ENCODE measurements at regions not wholly inside any gene's neighbourhood (a gene's known extent, or its start where the extent isn't known, plus 50 kb on each side); places are given as distances from the start of the nearest gene placed in this dataset.
A peak's percentile ranks its signal among the peaks of the same experiment; 100 is the strongest.

GRCh38 chr16:79298894-79299799 lies 301.4 kb downstream of the MAF start:
- no peak for TF ChIP-seq CTCF (IDR thresholded peaks at IDR 0.05)
- no peak overlapping the region for H3K4me3 ChIP-seq (ENCODE audit: low read depth, low read length)
- H3K9me3 ChIP-seq (ENCODE audit: control insufficient read depth, low read length) = no peaks in the 10 kb centered on the region
- no peak overlapping the region for H3K9ac ChIP-seq
- H3K36me3 ChIP-seq (ENCODE audit: control insufficient read depth, insufficient read depth, low read length) = no peaks in the 10 kb centered on the region
- H3K79me2 ChIP-seq = no peaks in the 10 kb centered on the region
- H2AFZ ChIP-seq = no peak overlapping the region
- H3K4me2 ChIP-seq (ENCODE audit: low read length) = no peak overlapping the region
- peaks cover 38% of the 10 kb centered on the region for H3K4me1 ChIP-seq
- H3K27me3 ChIP-seq (ENCODE audit: control insufficient read depth, insufficient read depth, low read length) = no peaks in the 10 kb centered on the region
- no peak overlapping the region for H3K27ac ChIP-seq

GRCh38 chr16:79298476-79298875 lies 302.1 kb downstream of the MAF start:
- H3K4me3 ChIP-seq (ENCODE audit: low read depth, low read length) = no peak overlapping the region
- peak overlapping the region; percentile 44 for H3K27ac ChIP-seq
- no peaks in the 10 kb centered on the region for H3K79me2 ChIP-seq
- peak overlapping the region; percentile 58 for H2AFZ ChIP-seq
- no peak overlapping the region for H3K9ac ChIP-seq
- H3K4me1 ChIP-seq = peaks cover 43% of the 10 kb centered on the region
- no peak for TF ChIP-seq CTCF (IDR thresholded peaks at IDR 0.05)
- no peaks in the 10 kb centered on the region for H3K9me3 ChIP-seq (ENCODE audit: control insufficient read depth, low read length)
- H3K36me3 ChIP-seq (ENCODE audit: control insufficient read depth, insufficient read depth, low read length) = no peaks in the 10 kb centered on the region
- no peaks in the 10 kb centered on the region for H3K27me3 ChIP-seq (ENCODE audit: control insufficient read depth, insufficient read depth, low read length)
- no peak overlapping the region for H3K4me2 ChIP-seq (ENCODE audit: low read length)

- Histone ChIP-seq H3K9me3 (ENCODE audit: control insufficient read depth, low read length) (no peaks in the 10 kb centered on the region), H3K4me3 (ENCODE audit: low read depth, low read length) (no peak overlapping the region), H2AFZ (peak overlapping the region; percentile 58), H3K27me3 (ENCODE audit: control insufficient read depth, insufficient read depth, low read length) (no peaks in the 10 kb centered on the region), H3K4me1 (peaks cover 50% of the 10 kb centered on the region), H3K79me2 (no peaks in the 10 kb centered on the region), H3K9ac (no peak overlapping the region), H3K4me2 (ENCODE audit: low read length) (no peak overlapping the region), H3K36me3 (ENCODE audit: control insufficient read depth, insufficient read depth, low read length) (no peaks in the 10 kb centered on the region), H3K27ac (peak overlapping the region; percentile 44)
- TF ChIP-seq CTCF (IDR thresholded peaks at IDR 0.05) = no peak
Measured at GRCh38 chr16:79297805-79298204, 302.7 kb downstream of the MAF start.

- Histone ChIP-seq H3K79me2 (no peaks in the 10 kb centered on the region), H3K27ac (no peak overlapping the region), H3K4me2 (ENCODE audit: low read length) (no peak overlapping the region), H3K4me3 (ENCODE audit: low read depth, low read length) (no peak overlapping the region), H2AFZ (no peak overlapping the region), H3K9ac (no peak overlapping the region), H3K4me1 (peaks cover 55% of the 10 kb centered on the region), H3K9me3 (ENCODE audit: control insufficient read depth, low read length) (no peaks in the 10 kb centered on the region), H3K36me3 (ENCODE audit: control insufficient read depth, insufficient read depth, low read length) (no peaks in the 10 kb centered on the region), H3K27me3 (ENCODE audit: control insufficient read depth, insufficient read depth, low read length) (no peaks in the 10 kb centered on the region)
- no peak for TF ChIP-seq CTCF (IDR thresholded peaks at IDR 0.05)
Measured at GRCh38 chr16:79297296-79297695, 303.2 kb downstream of the MAF start.

- no peak overlapping the region for H3K4me3 ChIP-seq (ENCODE audit: low read depth, low read length)
- H3K27me3 ChIP-seq (ENCODE audit: control insufficient read depth, insufficient read depth, low read length) = no peaks in the 10 kb centered on the region
- H2AFZ ChIP-seq = no peak overlapping the region
Measured at GRCh38 chr16:79296491-79296890, 304.0 kb downstream of the MAF start.

More at GRCh38 chr16:79296491-79296890, 304.0 kb downstream of the MAF start:
- no peaks in the 10 kb centered on the region for H3K36me3 ChIP-seq (ENCODE audit: control insufficient read depth, insufficient read depth, low read length)
- no peak for TF ChIP-seq CTCF (IDR thresholded peaks at IDR 0.05)
- no peaks in the 10 kb centered on the region for H3K79me2 ChIP-seq
- no peak overlapping the region for H3K4me2 ChIP-seq (ENCODE audit: low read length)
- H3K9ac ChIP-seq = no peak overlapping the region
- no peaks in the 10 kb centered on the region for H3K9me3 ChIP-seq (ENCODE audit: control insufficient read depth, low read length)
- peaks cover 61% of the 10 kb centered on the region for H3K4me1 ChIP-seq
- H3K27ac ChIP-seq = no peak overlapping the region
